GM23338 (cell line): ENCODE measurements at regions not wholly inside any gene's neighbourhood (a gene's known extent, or its start where the extent isn't known, plus 50 kb on each side); places are given as distances from the start of the nearest gene placed in this dataset.

ENCODE experiments used
- ATAC-seq: fragments of 200-7000 bp; cut with Tn5 transposase; 3 replicates; pipeline ENCODE4 v1.9.1; 2020
- DNase-seq: peaks from one replicate; pipeline ENCODE4 v3.0.0-alpha.2; 2015; ENCODE audit warnings: low spot score
- H2AFZ ChIP-seq: fragments of 200-600 bp; sonication (generic); 2 replicates; pipeline ENCODE4 v1.8.0; 2016; ENCODE audit warnings: antibody characterized with exemption, mild to moderate bottlenecking, moderate library complexity
- H3F3A ChIP-seq: fragments of 200-600 bp; sonication (generic); replicated peaks from 2 replicates; pipeline ENCODE4 v1.8.0; 2017; ENCODE audit warnings: antibody characterized with exemption, mixed run types, low read depth
- H3K27ac ChIP-seq: fragments of 200-600 bp; sonication (generic); 2 replicates; pipeline ENCODE4 v1.6.1; 2016; ENCODE audit warnings: low read depth
- H3K27me3 ChIP-seq: fragments of 200-600 bp; sonication (generic); 2 replicates; pipeline ENCODE4 v1.8.0; 2016; ENCODE audit warnings: mild to moderate bottlenecking, mixed run types, moderate library complexity; ENCODE audit not compliant: insufficient read depth
- H3K36me3 ChIP-seq: fragments of 200-600 bp; sonication (generic); 2 replicates; pipeline ENCODE4 v1.8.0; 2016; ENCODE audit warnings: mild to moderate bottlenecking; ENCODE audit not compliant: insufficient read depth
- H3K4me1 ChIP-seq: fragments of 200-600 bp; sonication (generic); 2 replicates; pipeline ENCODE4 v1.8.0; 2016; ENCODE audit warnings: mild to moderate bottlenecking, moderate library complexity; ENCODE audit not compliant: insufficient read depth
- H3K4me2 ChIP-seq: fragments of 200-600 bp; sonication (generic); 2 replicates; pipeline ENCODE4 v1.7.1; 2017; ENCODE audit warnings: mixed run types
- H3K4me3 ChIP-seq: fragments of 200-600 bp; sonication (generic); 2 replicates; pipeline ENCODE4 v1.6.1; 2016; ENCODE audit warnings: mixed run types
- H3K79me2 ChIP-seq: fragments of 200-600 bp; sonication (generic); replicated peaks from 2 replicates; pipeline ENCODE4 v1.8.0; 2017; ENCODE audit warnings: mild to moderate bottlenecking; ENCODE audit not compliant: insufficient read depth
- H3K9me2 ChIP-seq: fragments of 200-600 bp; sonication (generic); 2 replicates; pipeline ENCODE4 v1.8.0; 2017; ENCODE audit not compliant: insufficient read depth
- H4K20me1 ChIP-seq: fragments of 200-600 bp; sonication (generic); replicated peaks from 2 replicates; pipeline ENCODE4 v1.8.0; 2017; ENCODE audit warnings: mild to moderate bottlenecking; ENCODE audit not compliant: insufficient read depth
- H3K27ac Mint-ChIP-seq: 2 replicates; pipeline ENCODE4 v1.8.0; 2020; ENCODE audit warnings: inconsistent platforms, mild to moderate bottlenecking, moderate library complexity, mixed read lengths
- H3K27me3 Mint-ChIP-seq: 3 replicates; pipeline ENCODE4 v1.8.0; 2022; ENCODE audit warnings: low read depth, mild to moderate bottlenecking, moderate library complexity, mixed read lengths, inconsistent platforms; ENCODE audit not compliant: insufficient read depth, poor library complexity
- H3K36me3 Mint-ChIP-seq: 3 replicates; pipeline ENCODE4 v1.8.0; 2021; ENCODE audit warnings: low read depth, mild to moderate bottlenecking, inconsistent platforms, moderate library complexity, mixed read lengths
- H3K4me1 Mint-ChIP-seq: 3 replicates; pipeline ENCODE4 v1.8.0; 2020; ENCODE audit warnings: mild to moderate bottlenecking, inconsistent platforms, mixed read lengths
- H3K4me3 Mint-ChIP-seq: 3 replicates; pipeline ENCODE4 v1.8.0; 2021; ENCODE audit warnings: moderate library complexity, mild to moderate bottlenecking, inconsistent platforms, mixed read lengths
- H3K9me3 Mint-ChIP-seq: 3 replicates; pipeline ENCODE4 v1.8.0; 2020; ENCODE audit warnings: moderate library complexity, mild to moderate bottlenecking, inconsistent platforms, mixed read lengths
- POLR2AphosphoS5 ChIP-seq: IDR thresholded peaks from 2 replicates; pipeline ENCODE4 v1.6.1; 2016; ENCODE audit warnings: antibody characterized with exemption, low read depth
- STAT1 ChIP-seq: IDR thresholded peaks from one replicate; pipeline ENCODE4 v1.6.1; 2016; ENCODE audit warnings: antibody characterized with exemption; ENCODE audit not compliant: unreplicated experiment
- ZNF114 ChIP-seq: fragments of 250-450 bp; sonication (Bioruptor Pico); IDR thresholded peaks from 2 replicates; pipeline ENCODE4 v1.5.0; 2020; ENCODE audit warnings: mild to moderate bottlenecking, moderate library complexity
- ZNF331 ChIP-seq: fragments of 250-450 bp; sonication (Bioruptor Pico); IDR thresholded peaks from 2 replicates; pipeline ENCODE4 v1.5.0; 2020; ENCODE audit warnings: low read depth, mild to moderate bottlenecking, moderate library complexity
- TF ChIP-seq, protein P1 (sequence below): fragments of 250-450 bp; sonication (Bioruptor Pico); IDR thresholded peaks from 2 replicates; pipeline ENCODE4 v1.5.0; 2020; ENCODE audit warnings: mild to moderate bottlenecking, moderate library complexity

DNA sequence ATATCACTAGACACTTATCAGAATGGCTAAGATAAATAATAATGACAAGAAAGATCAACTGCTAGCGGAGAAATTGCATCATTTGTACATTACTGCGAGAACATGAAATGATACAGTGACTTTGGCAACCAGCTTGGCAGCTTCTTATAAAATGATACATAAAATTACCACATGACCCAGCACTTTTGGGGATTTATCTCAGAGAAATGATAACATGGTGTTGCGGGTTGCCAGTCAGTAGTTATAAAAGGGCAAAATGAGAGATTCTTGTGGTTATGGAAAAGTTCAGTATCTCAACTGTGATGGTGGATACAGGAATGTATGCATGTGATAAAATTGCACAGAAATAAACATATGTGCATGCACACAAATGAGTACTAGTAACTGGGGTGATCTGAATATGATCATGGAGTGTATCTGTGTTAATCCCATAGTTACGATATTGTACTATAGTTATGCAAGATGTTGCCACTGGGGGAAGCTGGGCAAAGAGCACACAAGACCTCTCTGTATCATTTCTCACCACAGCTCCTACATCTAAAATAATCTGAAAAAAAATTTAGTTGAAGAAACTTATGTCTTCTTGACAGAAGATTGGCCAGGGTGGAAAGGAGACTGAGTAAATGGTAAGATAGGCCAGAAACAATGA, 128.9 kb downstream of the NXNL2 start (continued):
- TF ChIP-seq, protein P1, sequence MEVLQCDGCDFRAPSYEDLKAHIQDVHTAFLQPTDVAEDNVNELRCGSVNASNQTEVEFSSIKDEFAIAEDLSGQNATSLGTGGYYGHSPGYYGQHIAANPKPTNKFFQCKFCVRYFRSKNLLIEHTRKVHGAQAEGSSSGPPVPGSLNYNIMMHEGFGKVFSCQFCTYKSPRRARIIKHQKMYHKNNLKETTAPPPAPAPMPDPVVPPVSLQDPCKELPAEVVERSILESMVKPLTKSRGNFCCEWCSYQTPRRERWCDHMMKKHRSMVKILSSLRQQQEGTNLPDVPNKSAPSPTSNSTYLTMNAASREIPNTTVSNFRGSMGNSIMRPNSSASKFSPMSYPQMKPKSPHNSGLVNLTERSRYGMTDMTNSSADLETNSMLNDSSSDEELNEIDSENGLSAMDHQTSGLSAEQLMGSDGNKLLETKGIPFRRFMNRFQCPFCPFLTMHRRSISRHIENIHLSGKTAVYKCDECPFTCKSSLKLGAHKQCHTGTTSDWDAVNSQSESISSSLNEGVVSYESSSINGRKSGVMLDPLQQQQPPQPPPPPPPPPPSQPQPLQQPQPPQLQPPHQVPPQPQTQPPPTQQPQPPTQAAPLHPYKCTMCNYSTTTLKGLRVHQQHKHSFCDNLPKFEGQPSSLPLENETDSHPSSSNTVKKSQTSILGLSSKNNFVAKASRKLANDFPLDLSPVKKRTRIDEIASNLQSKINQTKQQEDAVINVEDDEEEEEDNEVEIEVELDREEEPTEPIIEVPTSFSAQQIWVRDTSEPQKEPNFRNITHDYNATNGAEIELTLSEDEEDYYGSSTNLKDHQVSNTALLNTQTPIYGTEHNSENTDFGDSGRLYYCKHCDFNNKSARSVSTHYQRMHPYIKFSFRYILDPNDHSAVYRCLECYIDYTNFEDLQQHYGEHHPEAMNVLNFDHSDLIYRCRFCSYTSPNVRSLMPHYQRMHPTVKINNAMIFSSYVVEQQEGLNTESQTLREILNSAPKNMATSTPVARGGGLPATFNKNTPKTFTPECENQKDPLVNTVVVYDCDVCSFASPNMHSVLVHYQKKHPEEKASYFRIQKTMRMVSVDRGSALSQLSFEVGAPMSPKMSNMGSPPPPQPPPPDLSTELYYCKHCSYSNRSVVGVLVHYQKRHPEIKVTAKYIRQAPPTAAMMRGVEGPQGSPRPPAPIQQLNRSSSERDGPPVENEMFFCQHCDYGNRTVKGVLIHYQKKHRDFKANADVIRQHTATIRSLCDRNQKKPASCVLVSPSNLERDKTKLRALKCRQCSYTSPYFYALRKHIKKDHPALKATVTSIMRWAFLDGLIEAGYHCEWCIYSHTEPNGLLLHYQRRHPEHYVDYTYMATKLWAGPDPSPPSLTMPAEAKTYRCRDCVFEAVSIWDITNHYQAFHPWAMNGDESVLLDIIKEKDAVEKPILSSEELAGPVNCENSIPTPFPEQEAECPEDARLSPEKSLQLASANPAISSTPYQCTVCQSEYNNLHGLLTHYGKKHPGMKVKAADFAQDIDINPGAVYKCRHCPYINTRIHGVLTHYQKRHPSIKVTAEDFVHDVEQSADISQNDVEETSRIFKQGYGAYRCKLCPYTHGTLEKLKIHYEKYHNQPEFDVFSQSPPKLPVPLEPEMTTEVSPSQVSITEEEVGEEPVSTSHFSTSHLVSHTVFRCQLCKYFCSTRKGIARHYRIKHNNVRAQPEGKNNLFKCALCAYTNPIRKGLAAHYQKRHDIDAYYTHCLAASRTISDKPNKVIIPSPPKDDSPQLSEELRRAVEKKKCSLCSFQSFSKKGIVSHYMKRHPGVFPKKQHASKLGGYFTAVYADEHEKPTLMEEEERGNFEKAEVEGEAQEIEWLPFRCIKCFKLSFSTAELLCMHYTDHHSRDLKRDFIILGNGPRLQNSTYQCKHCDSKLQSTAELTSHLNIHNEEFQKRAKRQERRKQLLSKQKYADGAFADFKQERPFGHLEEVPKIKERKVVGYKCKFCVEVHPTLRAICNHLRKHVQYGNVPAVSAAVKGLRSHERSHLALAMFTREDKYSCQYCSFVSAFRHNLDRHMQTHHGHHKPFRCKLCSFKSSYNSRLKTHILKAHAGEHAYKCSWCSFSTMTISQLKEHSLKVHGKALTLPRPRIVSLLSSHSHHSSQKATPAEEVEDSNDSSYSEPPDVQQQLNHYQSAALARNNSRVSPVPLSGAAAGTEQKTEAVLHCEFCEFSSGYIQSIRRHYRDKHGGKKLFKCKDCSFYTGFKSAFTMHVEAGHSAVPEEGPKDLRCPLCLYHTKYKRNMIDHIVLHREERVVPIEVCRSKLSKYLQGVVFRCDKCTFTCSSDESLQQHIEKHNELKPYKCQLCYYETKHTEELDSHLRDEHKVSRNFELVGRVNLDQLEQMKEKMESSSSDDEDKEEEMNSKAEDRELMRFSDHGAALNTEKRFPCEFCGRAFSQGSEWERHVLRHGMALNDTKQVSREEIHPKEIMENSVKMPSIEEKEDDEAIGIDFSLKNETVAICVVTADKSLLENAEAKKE (CRISPR knock-in tag): no peak
- TF ChIP-seq STAT1: no peak
- TF ChIP-seq ZNF114 (CRISPR knock-in tag): no peak
- no peak for TF ChIP-seq POLR2AphosphoS5

GRCh38 chr9:88664773-88665172, 129.8 kb downstream of the NXNL2 start:
- no peaks in the 10 kb centered on the region for H3K4me1 ChIP-seq
- no peaks in the 10 kb centered on the region for H4K20me1 ChIP-seq
- H3K27ac ChIP-seq: no peak overlapping the region
- no peaks in the 10 kb centered on the region for H3K36me3 Mint-ChIP-seq
- no peak overlapping the region for H3K4me3 Mint-ChIP-seq
- no peak overlapping the region for H3K4me2 ChIP-seq
- H3K9me2 ChIP-seq: no peaks in the 10 kb centered on the region; the same call in 1 of the 2 replicates
- no peaks in the 10 kb centered on the region for H3F3A ChIP-seq
- no peak for ATAC-seq
- no peak overlapping the region for H3K4me3 ChIP-seq
- no peak overlapping the region for H3K27ac Mint-ChIP-seq
- H3K36me3 ChIP-seq: no peaks in the 10 kb centered on the region
- H3K9me3 Mint-ChIP-seq: no peaks in the 10 kb centered on the region; the same call in 1 of the 3 replicates
- no peak for TF ChIP-seq ZNF331 (CRISPR knock-in tag)
- no peak overlapping the region for H2AFZ ChIP-seq
- peaks cover 2% of the 10 kb centered on the region for H3K27me3 Mint-ChIP-seq
- H3K4me1 Mint-ChIP-seq: no peaks in the 10 kb centered on the region
- H3K27me3 ChIP-seq: no peaks in the 10 kb centered on the region
- no peaks in the 10 kb centered on the region for H3K79me2 ChIP-seq
- peak; percentile 11 for DNase-seq
